ENCODE measurements at regions not wholly inside any gene's neighbourhood (a gene's known extent, or its start where the extent isn't known, plus 50 kb on each side); places are given as distances from the start of the nearest gene placed in this dataset.

GRCh38 chr1:88289401-88290102, 394.5 kb upstream of the PKN2 start:
- no peaks in the 10 kb centered on the region for H3K9me2 ChIP-seq (ENCODE audit: insufficient read depth, low read length)
- ChIA-PET POLR2A (no interaction called here), CTCF (ENCODE audit: unreplicated experiment) (no interaction called here)
- H2AFZ ChIP-seq (ENCODE audit: low read length) = no peak overlapping the region
- TF ChIP-seq EZH2phosphoT487 (IDR thresholded peaks at IDR 0.05; ENCODE audit: borderline replicate concordance, low read depth, low read length) (no peak), CTCF (conservative IDR thresholded peaks at IDR 0.05; ENCODE audit: low read length) (no peak)
- no peaks in the 10 kb centered on the region for H4K20me1 ChIP-seq (ENCODE audit: insufficient read depth, low read length)
- no peak overlapping the region for H3K4me3 ChIP-seq (ENCODE audit: low read depth, low read length, poor library complexity, severe bottlenecking)
- H3K79me2 ChIP-seq (ENCODE audit: insufficient read depth, low read depth, low read length) = no peaks in the 10 kb centered on the region
- no peak overlapping the region for H3K27ac ChIP-seq (ENCODE audit: low read depth, low read length, poor library complexity, severe bottlenecking)
- no peaks in the 10 kb centered on the region for H3K36me3 ChIP-seq (ENCODE audit: insufficient read depth, low read length)
- no peaks in the 10 kb centered on the region for H3K4me1 ChIP-seq (ENCODE audit: insufficient read depth, low read length, poor library complexity, severe bottlenecking)
- H3K4me2 ChIP-seq (ENCODE audit: low read length) = no peak overlapping the region
- no peaks in the 10 kb centered on the region for H3K9me3 ChIP-seq (ENCODE audit: low read length)
- no TSS peak for BruUV-seq (replicated peaks)
- no peak for DNase-seq (ENCODE audit: low spot score)
- intact Hi-C loops (cut with micrococcal nuclease; ENCODE audit: unreplicated experiment) = no loop called here

GRCh38 chr1:88291611-88292354, 392.3 kb upstream of the PKN2 start:
- BruUV-seq (replicated peaks) = no TSS peak
- Histone ChIP-seq H3K9me3 (ENCODE audit: low read length) (no peaks in the 10 kb centered on the region), H3K79me2 (ENCODE audit: insufficient read depth, low read depth, low read length) (no peaks in the 10 kb centered on the region), H3K4me2 (ENCODE audit: low read length) (no peak overlapping the region), H3K36me3 (ENCODE audit: insufficient read depth, low read length) (no peaks in the 10 kb centered on the region), H2AFZ (ENCODE audit: low read length) (no peak overlapping the region), H3K9me2 (ENCODE audit: insufficient read depth, low read length) (no peaks in the 10 kb centered on the region), H3K4me3 (ENCODE audit: low read depth, low read length, poor library complexity, severe bottlenecking) (no peak overlapping the region), H4K20me1 (ENCODE audit: insufficient read depth, low read length) (no peaks in the 10 kb centered on the region), H3K27ac (ENCODE audit: low read depth, low read length, poor library complexity, severe bottlenecking) (no peak overlapping the region), H3K4me1 (ENCODE audit: insufficient read depth, low read length, poor library complexity, severe bottlenecking) (no peaks in the 10 kb centered on the region)
- ChIA-PET CTCF (ENCODE audit: unreplicated experiment) (no interaction called here), POLR2A (interaction anchor here (0.7 to 1.2 kb wide), 2 partner anchors 9 to 208 kb away, joined by 3 to 4 read pairs; no protein-coding TSS in a partner anchor)
- DNase-seq (ENCODE audit: low spot score) = no peak
- TF ChIP-seq CTCF (conservative IDR thresholded peaks at IDR 0.05; ENCODE audit: low read length) = no peak
- no peak for TF ChIP-seq EZH2phosphoT487 (IDR thresholded peaks at IDR 0.05; ENCODE audit: borderline replicate concordance, low read depth, low read length)
- intact Hi-C loops (cut with micrococcal nuclease; ENCODE audit: unreplicated experiment) = no loop called here

- intact Hi-C loops (cut with micrococcal nuclease; ENCODE audit: unreplicated experiment) = no loop called here
- CTCF ChIA-PET (ENCODE audit: unreplicated experiment) = no interaction called here
- no peak for DNase-seq (ENCODE audit: low spot score)
- Histone ChIP-seq H3K4me3 (ENCODE audit: low read depth, low read length, poor library complexity, severe bottlenecking) (no peak overlapping the region), H3K4me1 (ENCODE audit: insufficient read depth, low read length, poor library complexity, severe bottlenecking) (no peaks in the 10 kb centered on the region), H2AFZ (ENCODE audit: low read length) (no peak overlapping the region), H4K20me1 (ENCODE audit: insufficient read depth, low read length) (no peaks in the 10 kb centered on the region), H3K79me2 (ENCODE audit: insufficient read depth, low read depth, low read length) (no peaks in the 10 kb centered on the region), H3K4me2 (ENCODE audit: low read length) (no peak overlapping the region), H3K9me3 (ENCODE audit: low read length) (no peaks in the 10 kb centered on the region), H3K36me3 (ENCODE audit: insufficient read depth, low read length) (no peaks in the 10 kb centered on the region), H3K9me2 (ENCODE audit: insufficient read depth, low read length) (no peaks in the 10 kb centered on the region), H3K27ac (ENCODE audit: low read depth, low read length, poor library complexity, severe bottlenecking) (no peak overlapping the region)
- POLR2A ChIA-PET = no interaction called here
- TF ChIP-seq EZH2phosphoT487 (IDR thresholded peaks at IDR 0.05; ENCODE audit: borderline replicate concordance, low read depth, low read length) (no peak), CTCF (conservative IDR thresholded peaks at IDR 0.05; ENCODE audit: low read length) (no peak)
- BruUV-seq (replicated peaks) = no TSS peak
These were observed 390.3 kb upstream of the PKN2 start for GRCh38 chr1:88293691-88294190.

Measured in OCI-LY7 (cell line).